Loucy (cell line): ENCODE measurements at regions not wholly inside any gene's neighbourhood (a gene's known extent, or its start where the extent isn't known, plus 50 kb on each side); places are given as distances from the start of the nearest gene placed in this dataset.
"Not testable (repeated sequence)": the region's sequence is repeated elsewhere in the genome, so short reads cannot be mapped to it uniquely, and the experiment has no call there.

Experiments
- CTCF ChIP-seq: fragments of 200-600 bp; sonication (generic); conservative IDR thresholded peaks from 2 replicates; pipeline ENCODE4 v1.5.1; 2014; ENCODE audit warnings: mild to moderate bottlenecking, antibody characterized with exemption, low read length
- EZH2phosphoT487 ChIP-seq: fragments of 200-600 bp; IDR thresholded peaks from 2 replicates; pipeline ENCODE4 v1.6.1; 2018; ENCODE audit warnings: antibody characterized with exemption, mild to moderate bottlenecking, moderate library complexity, borderline replicate concordance

DNA sequence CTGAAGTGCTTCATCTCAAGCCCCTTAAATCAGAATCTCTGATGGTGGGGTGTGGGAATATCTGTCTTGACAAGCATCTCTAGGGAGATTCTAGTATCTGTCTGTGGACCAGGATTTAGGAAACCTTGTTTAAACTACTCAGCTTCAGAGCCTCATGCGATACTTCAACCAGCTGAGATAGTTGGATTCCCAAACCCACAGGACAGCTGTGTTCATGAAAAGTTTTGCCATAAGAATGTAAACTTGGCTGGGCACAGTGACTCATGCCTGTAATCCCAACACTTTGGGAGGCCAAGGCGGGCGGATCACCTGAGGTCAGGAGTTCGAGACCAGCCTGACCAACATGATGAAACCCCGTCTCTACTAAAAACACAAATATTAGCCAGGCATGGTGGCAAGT, 395.1 kb downstream of the BCOR start:
- not testable (repeated sequence) for TF ChIP-seq CTCF, EZH2phosphoT487
